Epidermal melanocyte (primary cell): ENCODE measurements at regions not wholly inside any gene's neighbourhood (a gene's known extent, or its start where the extent isn't known, plus 50 kb on each side); places are given as distances from the start of the nearest gene placed in this dataset.
"Not testable (repeated sequence)": the region's sequence is repeated elsewhere in the genome, so short reads cannot be mapped to it uniquely, and the experiment has no call there.

Experiments used
- DNase-seq: peaks from one replicate; pipeline ENCODE4 v3.0.0; 2011; ENCODE audit warnings: low spot score; ENCODE audit not compliant: insufficient read length

GRCh38 chr20:2203436-2203835 is 92.4 kb upstream of the TGM3 start:
- no peak for DNase-seq

GRCh38 chr20:2204021-2204420 is 91.8 kb upstream of the TGM3 start:
- no peak for DNase-seq

- peak; percentile 42 for DNase-seq
Observed at GRCh38 chr20:2206957-2207769, 88.6 kb upstream of the TGM3 start.

- no peak for DNase-seq
Observed at GRCh38 chr20:2207770-2208097, 88.1 kb upstream of the TGM3 start.

- DNase-seq, result no peak
Observed at GRCh38 chr20:2208897-2209296, 86.9 kb upstream of the TGM3 start.

- DNase-seq, result no peak
Observed at GRCh38 chr20:2210646-2211552, 84.9 kb upstream of the TGM3 start.

- no peak for DNase-seq
Observed at GRCh38 chr20:2212456-2213015, 83.3 kb upstream of the TGM3 start.

- DNase-seq, result no peak
Observed at GRCh38 chr20:2213401-2213800, 82.4 kb upstream of the TGM3 start.

GRCh38 chr20:2217857-2218539 is 77.8 kb upstream of the TGM3 start:
- no peak for DNase-seq

GRCh38 chr20:2219481-2220006 is 76.3 kb upstream of the TGM3 start:
- DNase-seq, result no peak

- DNase-seq, result no peak
Observed at GRCh38 chr20:2220298-2220697, 75.5 kb upstream of the TGM3 start.

- DNase-seq, result no peak
Observed at GRCh38 chr20:2221921-2222320, 73.9 kb upstream of the TGM3 start.

GRCh38 chr20:2223558-2224367 is 72.0 kb upstream of the TGM3 start:
- no peak for DNase-seq

GRCh38 chr20:2224368-2224639 is 71.5 kb upstream of the TGM3 start:
- peak; percentile 17 for DNase-seq

- not testable (repeated sequence) for DNase-seq
Observed at GRCh38 chr20:2227285-2227684, 68.5 kb upstream of the TGM3 start.

GRCh38 chr20:2227861-2228260 is 67.9 kb upstream of the TGM3 start:
- DNase-seq, result no peak

- DNase-seq, result no peak
Observed at GRCh38 chr20:2228926-2229325, 66.9 kb upstream of the TGM3 start.

GRCh38 chr20:2230726-2231488 is 64.9 kb upstream of the TGM3 start:
- DNase-seq, result no peak

- DNase-seq, result no peak
Observed at GRCh38 chr20:2231701-2232100, 64.1 kb upstream of the TGM3 start.

GRCh38 chr20:2234598-2235191 is 61.1 kb upstream of the TGM3 start:
- no peak for DNase-seq
